Liver (tissue), 8 donors: ENCODE measurements at regions not wholly inside any gene's neighbourhood (a gene's known extent, or its start where the extent isn't known, plus 50 kb on each side); places are given as distances from the start of the nearest gene placed in this dataset.
A peak's percentile ranks its signal among the peaks of the same experiment; 100 is the strongest.

Experiments used
- DNase-seq: peaks from one replicate; pipeline ENCODE4 v3.0.0-alpha.2; 2017; ENCODE audit warnings: low spot score
- H3K27ac ChIP-seq, 2 donors: one replicate each; pipeline ENCODE4 v1.7.0; 2013; ENCODE audit warnings: inconsistent platforms in 2 of 2, low read length in 2 of 2, control low read depth in 1 of 2, low read depth in 1 of 2, mild to moderate bottlenecking in 1 of 2
- H3K27me3 ChIP-seq, 4 donors: one replicate each; pipeline versions ENCODE4 v1.6.1 to v1.7.0; 2013; ENCODE audit warnings: low read length in 3 of 4, inconsistent platforms in 1 of 4, mild to moderate bottlenecking in 1 of 4, moderate library complexity in 1 of 4; ENCODE audit not compliant: control insufficient read depth in 4 of 4, insufficient read depth in 4 of 4
- H3K36me3 ChIP-seq, 4 donors: one replicate each; pipeline versions ENCODE4 v1.6.1 to v1.7.0; 2013; ENCODE audit warnings: low read length in 3 of 4, mild to moderate bottlenecking in 3 of 4, low read depth in 1 of 4, moderate library complexity in 1 of 4; ENCODE audit not compliant: control insufficient read depth in 4 of 4, insufficient read depth in 3 of 4
- H3K4me1 ChIP-seq, 4 donors: one replicate each; pipeline versions ENCODE4 v1.6.1 to v1.7.0; 2013; ENCODE audit warnings: low read length in 3 of 4, mild to moderate bottlenecking in 3 of 4, moderate library complexity in 1 of 4; ENCODE audit not compliant: control insufficient read depth in 4 of 4, insufficient read depth in 4 of 4
- H3K4me3 ChIP-seq, 3 donors: one replicate each; pipeline versions ENCODE4 v1.6.1 to v1.7.0; 2013; ENCODE audit warnings: low read length in 3 of 3, control low read depth in 1 of 3, low read depth in 1 of 3, mild to moderate bottlenecking in 1 of 3
- H3K9ac ChIP-seq, 2 donors: one replicate each; pipeline ENCODE4 v1.7.0; 2013; ENCODE audit warnings: low read length in 2 of 2, mild to moderate bottlenecking in 2 of 2, moderate library complexity in 2 of 2, control low read depth in 1 of 2, low read depth in 1 of 2
- H3K9me3 ChIP-seq, 4 donors: one replicate each; pipeline versions ENCODE4 v1.6.1 to v1.7.0; 2013; ENCODE audit warnings: low read length in 3 of 4; ENCODE audit not compliant: control insufficient read depth in 4 of 4
- ATF3 ChIP-seq: IDR thresholded peaks from 2 replicates; pipeline ENCODE4 v1.6.1; 2016; ENCODE audit warnings: antibody characterized with exemption
- CTCF ChIP-seq: fragments of 150-350 bp; IDR thresholded peaks from 2 replicates; pipeline ENCODE4 v1.5.1; 2017; ENCODE audit warnings: improper control_type of control experiment, low read depth, low read length; ENCODE audit not compliant: missing input control
- EGR1 ChIP-seq, 2 donors: IDR thresholded peaks; 2 replicates each; pipeline ENCODE4 v1.6.1; 2016 to 2018; ENCODE audit warnings: antibody characterized with exemption in 2 of 2, low read depth in 2 of 2
- FOXA1 ChIP-seq: IDR thresholded peaks from 2 replicates; pipeline ENCODE4 v1.6.1; 2016; ENCODE audit warnings: antibody characterized with exemption
- GABPA ChIP-seq, 2 donors: IDR thresholded peaks in 1 of 2; conservative IDR thresholded peaks in 1 of 2; 2 replicates each; pipeline ENCODE4 v1.6.1; 2016; ENCODE audit warnings: antibody characterized with exemption in 2 of 2, mild to moderate bottlenecking in 1 of 2, moderate library complexity in 1 of 2
- HNF4A ChIP-seq, 2 donors: conservative IDR thresholded peaks; 2 replicates each; pipeline ENCODE4 v1.6.1; 2016; ENCODE audit warnings: antibody characterized with exemption in 2 of 2, mild to moderate bottlenecking in 2 of 2
- HNF4G ChIP-seq: IDR thresholded peaks from 2 replicates; pipeline ENCODE4 v1.6.1; 2016; ENCODE audit warnings: antibody characterized with exemption
- JUND ChIP-seq, 2 donors: IDR thresholded peaks; 2 replicates each; pipeline ENCODE4 v1.6.1; 2016; ENCODE audit warnings: antibody characterized with exemption in 2 of 2
- MAX ChIP-seq: IDR thresholded peaks from 2 replicates; pipeline ENCODE4 v1.6.1; 2016; ENCODE audit warnings: antibody characterized with exemption
- NR2F2 ChIP-seq: IDR thresholded peaks from 2 replicates; pipeline ENCODE4 v1.6.1; 2016; ENCODE audit warnings: antibody characterized with exemption
- REST ChIP-seq: IDR thresholded peaks from 2 replicates; pipeline ENCODE4 v1.6.1; 2016; ENCODE audit warnings: antibody characterized with exemption, mild to moderate bottlenecking
- RXRA ChIP-seq, 2 donors: IDR thresholded peaks; 2 replicates each; pipeline ENCODE4 v1.6.1; 2017 to 2018; ENCODE audit warnings: antibody characterized with exemption in 2 of 2, mild to moderate bottlenecking in 1 of 2
- SP1 ChIP-seq: IDR thresholded peaks from 2 replicates; pipeline ENCODE4 v1.6.1; 2018; ENCODE audit warnings: antibody characterized with exemption, mild to moderate bottlenecking
- TAF1 ChIP-seq: conservative IDR thresholded peaks from 2 replicates; pipeline ENCODE4 v1.6.1; 2016; ENCODE audit warnings: antibody characterized with exemption, mild to moderate bottlenecking
- YY1 ChIP-seq: IDR thresholded peaks from 2 replicates; pipeline ENCODE4 v1.6.1; 2016; ENCODE audit warnings: antibody characterized with exemption, mild to moderate bottlenecking
- ZBTB33 ChIP-seq: IDR thresholded peaks from 2 replicates; pipeline ENCODE4 v1.6.1; 2016; ENCODE audit warnings: antibody characterized with exemption
- WGBS: extraction: QIAGEN DNeasy Blood & Tissue Kit; methylation state at CpG from one replicate; pipeline ENCODE4 v1.1.7; 2013; 5-methylcytosine and 5-hydroxymethylcytosine counted together
- donor health status: healthy.
- donor health status: healthy.
- donor health status: healthy.
- donor health status: healthy.
- donor health status: healthy.

- 70% methylated on average over 2 of the region's 2 CpGs for WGBS
- Histone ChIP-seq H3K36me3 (no peaks in the 10 kb centered on the region), H3K9ac (no peak overlapping the region), H3K27ac (peak overlapping the region; percentile 77 to 93), H3K27me3 (no peaks in the 10 kb centered on the region), H3K4me1 (peaks cover 0 to 33% (median 28%) of the 10 kb centered on the region in 4 donors), H3K4me3 (no peak overlapping the region), H3K9me3 (no peaks in the 10 kb centered on the region)
- TF ChIP-seq GABPA (IDR thresholded peaks at IDR 0.05 in 1 of 2, conservative IDR thresholded peaks at IDR 0.05 in 1 of 2), result peak in 1 of 2 donors; percentile 1
- TF ChIP-seq HNF4G, result no peak
- TF ChIP-seq JUND (IDR thresholded peaks at IDR 0.05), result no peak
- no peak for TF ChIP-seq MAX
- peak; percentile 48 for TF ChIP-seq ATF3
- no peak for TF ChIP-seq YY1
- no peak for TF ChIP-seq SP1
- TF ChIP-seq CTCF, result no peak
- no peak for TF ChIP-seq ZBTB33
- no peak for TF ChIP-seq NR2F2
- TF ChIP-seq HNF4A (conservative IDR thresholded peaks at IDR 0.05), result peak in 1 of 2 donors; percentile 12
- no peak for DNase-seq
These were observed 56.9 kb upstream of the PPP1R3C start for GRCh38 chr10:91689731-91690168.

- Histone ChIP-seq H3K4me1 (peaks cover 0 to 6% (median 3%) of the 10 kb centered on the region in 4 donors), H3K9me3 (no peaks in the 10 kb centered on the region), H3K4me3 (no peak overlapping the region), H3K36me3 (no peaks in the 10 kb centered on the region), H3K27ac (no peak overlapping the region), H3K27me3 (no peaks in the 10 kb centered on the region), H3K9ac (no peak overlapping the region)
- 61% methylated on average over 2 of the region's 2 CpGs for WGBS
- TF ChIP-seq TAF1 (no peak), SP1 (no peak), RXRA (IDR thresholded peaks at IDR 0.05) (no peak), CTCF (no peak), EGR1 (IDR thresholded peaks at IDR 0.05; ENCODE audit: low read depth in 2 of 2) (no peak), FOXA1 (no peak), HNF4A (conservative IDR thresholded peaks at IDR 0.05) (no peak), REST (no peak)
- DNase-seq, result no peak
These were observed 52.0 kb upstream of the PPP1R3C start for GRCh38 chr10:91684841-91685240.
